Astrocyte (in vitro differentiated cells and primary cell): ENCODE measurements at regions not wholly inside any gene's neighbourhood (a gene's known extent, or its start where the extent isn't known, plus 50 kb on each side); places are given as distances from the start of the nearest gene placed in this dataset.

Source experiments
- EZH2 ChIP-seq: IDR thresholded peaks from 2 replicates; pipeline ENCODE4 v1.6.1; 2012; ENCODE audit warnings: mild to moderate bottlenecking, low read length, inconsistent platforms; ENCODE audit not compliant: insufficient read depth
- TF ChIP-seq, protein P1 (sequence below): IDR thresholded peaks from 2 replicates; pipeline ENCODE4 v1.5.1; 2011; ENCODE audit warnings: low read depth, mild to moderate bottlenecking, inconsistent platforms, low read length, moderate library complexity; ENCODE audit not compliant: insufficient read depth

DNA sequence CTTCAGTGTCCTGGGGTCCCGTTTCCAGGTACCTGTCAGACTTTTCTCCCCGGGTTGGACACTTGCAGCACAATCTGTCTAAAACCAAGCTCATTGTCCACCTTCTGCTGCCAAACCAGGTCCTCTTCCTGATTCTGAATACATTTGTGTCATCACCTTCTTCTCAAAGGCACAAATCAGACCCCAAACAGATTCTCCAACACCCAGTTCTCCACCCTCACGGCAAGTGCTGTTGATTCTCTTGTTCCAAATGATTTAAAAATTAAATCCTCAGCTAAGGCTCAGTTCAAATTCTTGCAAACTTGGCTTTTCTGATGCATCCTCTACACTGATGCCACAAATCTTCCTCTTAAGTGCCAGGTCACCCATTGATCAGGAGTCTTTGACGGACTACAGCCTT is 122.5 kb upstream of the LDB2 start:
- TF ChIP-seq EZH2: no peak
- TF ChIP-seq, protein P1, sequence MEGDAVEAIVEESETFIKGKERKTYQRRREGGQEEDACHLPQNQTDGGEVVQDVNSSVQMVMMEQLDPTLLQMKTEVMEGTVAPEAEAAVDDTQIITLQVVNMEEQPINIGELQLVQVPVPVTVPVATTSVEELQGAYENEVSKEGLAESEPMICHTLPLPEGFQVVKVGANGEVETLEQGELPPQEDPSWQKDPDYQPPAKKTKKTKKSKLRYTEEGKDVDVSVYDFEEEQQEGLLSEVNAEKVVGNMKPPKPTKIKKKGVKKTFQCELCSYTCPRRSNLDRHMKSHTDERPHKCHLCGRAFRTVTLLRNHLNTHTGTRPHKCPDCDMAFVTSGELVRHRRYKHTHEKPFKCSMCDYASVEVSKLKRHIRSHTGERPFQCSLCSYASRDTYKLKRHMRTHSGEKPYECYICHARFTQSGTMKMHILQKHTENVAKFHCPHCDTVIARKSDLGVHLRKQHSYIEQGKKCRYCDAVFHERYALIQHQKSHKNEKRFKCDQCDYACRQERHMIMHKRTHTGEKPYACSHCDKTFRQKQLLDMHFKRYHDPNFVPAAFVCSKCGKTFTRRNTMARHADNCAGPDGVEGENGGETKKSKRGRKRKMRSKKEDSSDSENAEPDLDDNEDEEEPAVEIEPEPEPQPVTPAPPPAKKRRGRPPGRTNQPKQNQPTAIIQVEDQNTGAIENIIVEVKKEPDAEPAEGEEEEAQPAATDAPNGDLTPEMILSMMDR: no peak
